ENCODE measurements at regions not wholly inside any gene's neighbourhood (a gene's known extent, or its start where the extent isn't known, plus 50 kb on each side); places are given as distances from the start of the nearest gene placed in this dataset.

DNA sequence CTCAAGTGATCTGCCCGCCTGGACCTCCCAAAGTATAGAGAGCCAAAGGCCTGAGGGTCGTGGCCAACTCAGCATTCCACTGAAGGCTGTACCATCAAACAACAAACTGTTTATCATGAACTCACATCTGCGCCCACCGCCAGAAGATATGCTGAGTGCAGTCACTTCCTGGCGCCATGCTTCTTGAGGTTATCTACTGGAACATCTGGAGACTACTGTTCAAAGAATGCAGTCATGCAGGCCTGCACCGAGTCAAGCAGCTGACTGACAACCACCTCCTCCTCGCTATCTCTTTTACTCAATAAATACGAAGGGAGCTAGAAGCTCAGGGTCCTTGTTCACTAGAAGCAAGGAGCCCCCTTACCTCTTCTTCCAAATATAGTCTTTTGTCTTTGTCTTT lies 473.9 kb upstream of the EEF2KMT start:
- no peak overlapping the region for H3K4me3 ChIP-seq (ENCODE audit: low read depth, low read length, poor library complexity, severe bottlenecking)
- H4K20me1 ChIP-seq (ENCODE audit: insufficient read depth, low read length), result no peaks in the 10 kb centered on the region
- H3K4me1 ChIP-seq (ENCODE audit: insufficient read depth, low read length, poor library complexity, severe bottlenecking), result no peaks in the 10 kb centered on the region
- no peaks in the 10 kb centered on the region for H3K9me3 ChIP-seq (ENCODE audit: low read length)
- TF ChIP-seq EZH2phosphoT487 (IDR thresholded peaks at IDR 0.05; ENCODE audit: borderline replicate concordance, low read depth, low read length), result no peak
- TF ChIP-seq, protein P1, sequence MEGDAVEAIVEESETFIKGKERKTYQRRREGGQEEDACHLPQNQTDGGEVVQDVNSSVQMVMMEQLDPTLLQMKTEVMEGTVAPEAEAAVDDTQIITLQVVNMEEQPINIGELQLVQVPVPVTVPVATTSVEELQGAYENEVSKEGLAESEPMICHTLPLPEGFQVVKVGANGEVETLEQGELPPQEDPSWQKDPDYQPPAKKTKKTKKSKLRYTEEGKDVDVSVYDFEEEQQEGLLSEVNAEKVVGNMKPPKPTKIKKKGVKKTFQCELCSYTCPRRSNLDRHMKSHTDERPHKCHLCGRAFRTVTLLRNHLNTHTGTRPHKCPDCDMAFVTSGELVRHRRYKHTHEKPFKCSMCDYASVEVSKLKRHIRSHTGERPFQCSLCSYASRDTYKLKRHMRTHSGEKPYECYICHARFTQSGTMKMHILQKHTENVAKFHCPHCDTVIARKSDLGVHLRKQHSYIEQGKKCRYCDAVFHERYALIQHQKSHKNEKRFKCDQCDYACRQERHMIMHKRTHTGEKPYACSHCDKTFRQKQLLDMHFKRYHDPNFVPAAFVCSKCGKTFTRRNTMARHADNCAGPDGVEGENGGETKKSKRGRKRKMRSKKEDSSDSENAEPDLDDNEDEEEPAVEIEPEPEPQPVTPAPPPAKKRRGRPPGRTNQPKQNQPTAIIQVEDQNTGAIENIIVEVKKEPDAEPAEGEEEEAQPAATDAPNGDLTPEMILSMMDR (conservative IDR thresholded peaks at IDR 0.05; ENCODE audit: low read length), result no peak
- H3K36me3 ChIP-seq (ENCODE audit: insufficient read depth, low read length), result no peaks in the 10 kb centered on the region
- ChIA-PET POLR2A (no interaction called here), CTCF (ENCODE audit: unreplicated experiment) (no interaction called here)
- intact Hi-C loops (cut with micrococcal nuclease; ENCODE audit: unreplicated experiment), result no loop called here
- no peak overlapping the region for H2AFZ ChIP-seq (ENCODE audit: low read length)
- H3K79me2 ChIP-seq (ENCODE audit: insufficient read depth, low read depth, low read length), result no peaks in the 10 kb centered on the region
- H3K4me2 ChIP-seq (ENCODE audit: low read length), result no peak overlapping the region
- no peak overlapping the region for H3K27ac ChIP-seq (ENCODE audit: low read depth, low read length, poor library complexity, severe bottlenecking)
- DNase-seq (ENCODE audit: low spot score), result no peak
- H3K9me2 ChIP-seq (ENCODE audit: insufficient read depth, low read length), result no peaks in the 10 kb centered on the region
- no TSS peak for BruUV-seq (replicated peaks)

DNA sequence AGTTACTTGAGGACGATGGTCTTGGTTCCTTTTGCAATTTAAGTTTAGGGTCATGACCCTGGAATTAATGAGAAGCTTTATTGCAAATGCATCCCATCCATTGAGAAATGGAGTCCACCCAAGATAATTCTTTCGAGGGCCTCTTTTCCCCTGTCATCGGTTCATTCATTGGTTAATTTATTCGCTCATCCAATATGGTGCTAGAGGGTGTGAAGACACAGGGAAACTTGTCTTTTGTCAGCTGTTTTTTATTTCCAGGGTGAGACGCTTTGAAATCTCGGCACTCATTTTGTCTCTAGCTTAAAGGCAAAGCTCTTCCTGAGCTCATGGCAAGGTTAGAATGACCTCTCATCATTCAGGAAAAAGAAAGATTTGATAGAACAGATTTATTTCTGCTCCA lies 464.2 kb upstream of the EEF2KMT start:
- H3K9me2 ChIP-seq (ENCODE audit: insufficient read depth, low read length), result no peaks in the 10 kb centered on the region
- no TSS peak for BruUV-seq (replicated peaks)
- POLR2A ChIA-PET, result no interaction called here

GRCh38 chr16:5560084-5560483 lies 462.5 kb upstream of the EEF2KMT start:
- TF ChIP-seq, protein P1 (conservative IDR thresholded peaks at IDR 0.05; ENCODE audit: low read length), result no peak
- TF ChIP-seq EZH2phosphoT487 (IDR thresholded peaks at IDR 0.05; ENCODE audit: borderline replicate concordance, low read depth, low read length), result no peak
- H3K79me2 ChIP-seq (ENCODE audit: insufficient read depth, low read depth, low read length), result no peaks in the 10 kb centered on the region
- ChIA-PET POLR2A (no interaction called here), CTCF (ENCODE audit: unreplicated experiment) (no interaction called here)
- H3K4me2 ChIP-seq (ENCODE audit: low read length), result no peak overlapping the region
- BruUV-seq (replicated peaks), result no TSS peak
- H3K4me1 ChIP-seq (ENCODE audit: insufficient read depth, low read length, poor library complexity, severe bottlenecking), result no peaks in the 10 kb centered on the region
- H3K9me2 ChIP-seq (ENCODE audit: insufficient read depth, low read length), result no peaks in the 10 kb centered on the region
- H3K9me3 ChIP-seq (ENCODE audit: low read length), result no peaks in the 10 kb centered on the region
- H3K27ac ChIP-seq (ENCODE audit: low read depth, low read length, poor library complexity, severe bottlenecking), result no peak overlapping the region
- DNase-seq (ENCODE audit: low spot score), result peak; percentile 1
- H2AFZ ChIP-seq (ENCODE audit: low read length), result peak overlapping the region; percentile 58; the same call in 1 of the 2 replicates
- H4K20me1 ChIP-seq (ENCODE audit: insufficient read depth, low read length), result no peaks in the 10 kb centered on the region
- H3K36me3 ChIP-seq (ENCODE audit: insufficient read depth, low read length), result no peaks in the 10 kb centered on the region
- intact Hi-C loops (cut with micrococcal nuclease; ENCODE audit: unreplicated experiment), result no loop called here
- no peak overlapping the region for H3K4me3 ChIP-seq (ENCODE audit: low read depth, low read length, poor library complexity, severe bottlenecking)

More for the DNA sequence above, 464.2 kb upstream of the EEF2KMT start:
- Histone ChIP-seq H3K4me2 (ENCODE audit: low read length) (no peak overlapping the region), H3K4me1 (ENCODE audit: insufficient read depth, low read length, poor library complexity, severe bottlenecking) (no peaks in the 10 kb centered on the region), H4K20me1 (ENCODE audit: insufficient read depth, low read length) (no peaks in the 10 kb centered on the region), H3K4me3 (ENCODE audit: low read depth, low read length, poor library complexity, severe bottlenecking) (no peak overlapping the region), H3K27ac (ENCODE audit: low read depth, low read length, poor library complexity, severe bottlenecking) (no peak overlapping the region), H3K36me3 (ENCODE audit: insufficient read depth, low read length) (no peaks in the 10 kb centered on the region), H3K9me3 (ENCODE audit: low read length) (no peaks in the 10 kb centered on the region), H3K79me2 (ENCODE audit: insufficient read depth, low read depth, low read length) (no peaks in the 10 kb centered on the region), H2AFZ (ENCODE audit: low read length) (no peak overlapping the region)
- no peak for TF ChIP-seq EZH2phosphoT487 (IDR thresholded peaks at IDR 0.05; ENCODE audit: borderline replicate concordance, low read depth, low read length)
- TF ChIP-seq, protein P1 (conservative IDR thresholded peaks at IDR 0.05; ENCODE audit: low read length), result no peak
- CTCF ChIA-PET (ENCODE audit: unreplicated experiment), result no interaction called here
- DNase-seq (ENCODE audit: low spot score), result no peak
- intact Hi-C loops (cut with micrococcal nuclease; ENCODE audit: unreplicated experiment), result no loop called here
